Common myeloid progenitor, CD34-positive (primary cell): ENCODE measurements at regions not wholly inside any gene's neighbourhood (a gene's known extent, or its start where the extent isn't known, plus 50 kb on each side); places are given as distances from the start of the nearest gene placed in this dataset.
"Not testable (repeated sequence)": the region's sequence is repeated elsewhere in the genome, so short reads cannot be mapped to it uniquely, and the experiment has no call there.

Experiments used
- CTCF ChIA-PET: fragments of 350-600 bp; sonication (Branson Sonifier 250); formaldehyde crosslinking; loops from one replicate; lab custom pipeline; 2021; ENCODE audit warnings: antibody characterized with exemption; lab: Charles Lee
- POLR2A ChIA-PET: fragments of 350-600 bp; sonication (Branson Sonifier 250); formaldehyde crosslinking; loops from one replicate; lab custom pipeline; 2021; ENCODE audit warnings: antibody characterized with exemption; lab: Charles Lee
- DNase-seq, 3 donors: peaks; one replicate each; pipeline versions ENCODE4 v3.0.0 to v3.0.0-alpha.2; 2013
- H3K27ac ChIP-seq, 2 experiments: 1 replicate in 1 of 2; 2 replicates in 1 of 2; pipeline ENCODE4 v1.7.0; 2013; ENCODE audit warnings: inconsistent platforms in 2 of 2, low read length in 2 of 2, mild to moderate bottlenecking in 2 of 2, low read depth in 1 of 2, moderate library complexity in 1 of 2; ENCODE audit not compliant: severe bottlenecking in 2 of 2, insufficient read depth in 1 of 2, poor library complexity in 1 of 2
- H3K27me3 ChIP-seq, 5 experiments: replicated peaks in 2 of 5; 1 replicate in 3 of 5; 2 replicates in 2 of 5; pipeline versions ENCODE4 v1.6.1 to v1.7.0; 2013; ENCODE audit warnings: low read length in 4 of 5, mild to moderate bottlenecking in 2 of 5, moderate library complexity in 2 of 5, inconsistent platforms in 1 of 5; ENCODE audit not compliant: insufficient read depth in 5 of 5, control insufficient read depth in 4 of 5
- H3K36me3 ChIP-seq, 4 experiments: 1 replicate in 2 of 4; 2 replicates in 2 of 4; pipeline versions ENCODE4 v1.6.1 to v1.7.0; 2013; ENCODE audit warnings: low read length in 3 of 4, control low read depth in 1 of 4, mild to moderate bottlenecking in 1 of 4; ENCODE audit not compliant: control insufficient read depth in 4 of 4, insufficient read depth in 4 of 4
- H3K4me1 ChIP-seq, 4 experiments: 1 replicate in 3 of 4; 2 replicates in 1 of 4; pipeline versions ENCODE4 v1.6.1 to v1.7.1; 2013; ENCODE audit warnings: low read length in 3 of 4, mild to moderate bottlenecking in 3 of 4, control low read depth in 1 of 4, inconsistent platforms in 1 of 4, moderate library complexity in 1 of 4; ENCODE audit not compliant: control insufficient read depth in 4 of 4, insufficient read depth in 4 of 4; ENCODE audit errors: control extremely low read depth in 1 of 4
- H3K4me3 ChIP-seq, 7 experiments: 1 replicate in 4 of 7; 2 replicates in 3 of 7; pipeline versions ENCODE4 v1.5.1 to v1.7.0; 2013; ENCODE audit warnings: mild to moderate bottlenecking in 7 of 7, low read length in 6 of 7, moderate library complexity in 6 of 7, inconsistent platforms in 2 of 7, low read depth in 2 of 7, control low read depth in 1 of 7; ENCODE audit not compliant: insufficient read depth in 4 of 7, control insufficient read depth in 1 of 7; ENCODE audit errors: extremely low read depth in 1 of 7
- H3K9me3 ChIP-seq, 5 experiments: 1 replicate in 4 of 5; 2 replicates in 1 of 5; pipeline versions ENCODE4 v1.6.1 to v1.7.1; 2013; ENCODE audit warnings: low read length in 4 of 5, mild to moderate bottlenecking in 2 of 5, inconsistent platforms in 1 of 5, low read depth in 1 of 5, moderate library complexity in 1 of 5; ENCODE audit not compliant: control insufficient read depth in 4 of 5, insufficient read depth in 2 of 5; ENCODE audit errors: control extremely low read depth in 1 of 5
- WGBS: methylation state at CpG from one replicate; pipeline ENCODE4 v1.1.5; 2013; ENCODE audit not compliant: insufficient coverage; 5-methylcytosine and 5-hydroxymethylcytosine counted together

GRCh38 chr13:72562686-72563085 lies 164.7 kb downstream of the MZT1 start:
- H3K9me3 ChIP-seq = no peaks in the 10 kb centered on the region
- POLR2A ChIA-PET = no interaction called here
- H3K27me3 ChIP-seq = no peaks in the 10 kb centered on the region
- no peak overlapping the region for H3K4me3 ChIP-seq
- CTCF ChIA-PET = no interaction called here
- 100% methylated on average over 1 of the region's 2 CpGs for WGBS
- DNase-seq = no peak
- H3K36me3 ChIP-seq = no peaks in the 10 kb centered on the region
- H3K4me1 ChIP-seq = no peaks in the 10 kb centered on the region
- H3K27ac ChIP-seq = no peak overlapping the region

- Histone ChIP-seq H3K27ac (no peak overlapping the region), H3K9me3 (no peaks in the 10 kb centered on the region), H3K4me1 (no peaks in the 10 kb centered on the region), H3K36me3 (no peaks in the 10 kb centered on the region), H3K4me3 (no peak overlapping the region), H3K27me3 (no peaks in the 10 kb centered on the region)
- no peak for DNase-seq
- CTCF ChIA-PET = no interaction called here
- WGBS = 91% methylated on average over 2 of the region's 2 CpGs
- POLR2A ChIA-PET = no interaction called here
Observed at GRCh38 chr13:72561791-72562190, 165.6 kb downstream of the MZT1 start.

- no peak for DNase-seq
- Histone ChIP-seq H3K27ac (no peak overlapping the region), H3K9me3 (no peaks in the 10 kb centered on the region), H3K4me1 (no peaks in the 10 kb centered on the region), H3K4me3 (no peak overlapping the region), H3K27me3 (no peaks in the 10 kb centered on the region), H3K36me3 (no peaks in the 10 kb centered on the region)
- ChIA-PET CTCF (no interaction called here), POLR2A (no interaction called here)
- WGBS = no CpG with 5 or more reads among the region's 2 CpGs
Observed at GRCh38 chr13:72559716-72560115, 167.7 kb downstream of the MZT1 start.

- Histone ChIP-seq H3K4me1 (peaks cover 0 to 2% (median 0%) of the 10 kb centered on the region in 4 experiments), H3K27ac (no peak overlapping the region), H3K4me3 (no peak overlapping the region), H3K36me3 (no peaks in the 10 kb centered on the region), H3K27me3 (no peaks in the 10 kb centered on the region), H3K9me3 (peaks cover 0 to 3% (median 0%) of the 10 kb centered on the region in 5 experiments)
- WGBS = 100% methylated on average over 1 of the region's 1 CpG
- CTCF ChIA-PET = interaction anchor here (0.9 to 1.8 kb wide), 2 partner anchors 9 to 13 kb away, joined by 3 to 4 read pairs; no protein-coding TSS in a partner anchor
- POLR2A ChIA-PET = no interaction called here
- no peak for DNase-seq
Observed at GRCh38 chr13:72556945-72557344, 170.5 kb downstream of the MZT1 start.

- Histone ChIP-seq H3K9me3 (peaks cover 0 to 3% (median 0%) of the 10 kb centered on the region in 5 experiments), H3K27ac (no peak overlapping the region), H3K4me3 (no peak overlapping the region), H3K36me3 (no peaks in the 10 kb centered on the region), H3K27me3 (no peaks in the 10 kb centered on the region), H3K4me1 (peaks cover 0 to 2% (median 0%) of the 10 kb centered on the region in 4 experiments)
- ChIA-PET POLR2A (no interaction called here), CTCF (interaction anchor here (0.7 kb wide), 1 partner anchor 14 kb away, joined by 3 read pairs; no protein-coding TSS in a partner anchor)
- no peak for DNase-seq
- 100% methylated on average over 1 of the region's 3 CpGs for WGBS
Observed at GRCh38 chr13:72555601-72556000, 171.8 kb downstream of the MZT1 start.

- H3K27ac ChIP-seq = no peak overlapping the region
- H3K36me3 ChIP-seq = no peaks in the 10 kb centered on the region
- peaks cover 0 to 2% (median 0%) of the 10 kb centered on the region in 4 experiments for H3K4me1 ChIP-seq
- H3K4me3 ChIP-seq = no peak overlapping the region
- 100% methylated on average over 1 of the region's 3 CpGs for WGBS
- POLR2A ChIA-PET = interaction anchor here (0.6 kb wide), 1 partner anchor 43 kb away, joined by 4 read pairs; no protein-coding TSS in a partner anchor
- H3K9me3 ChIP-seq = peaks cover 0 to 3% (median 0%) of the 10 kb centered on the region in 5 experiments
- CTCF ChIA-PET = no interaction called here
- no peaks in the 10 kb centered on the region for H3K27me3 ChIP-seq
- DNase-seq = no peak
Observed at GRCh38 chr13:72552731-72553130, 174.7 kb downstream of the MZT1 start.

- H3K36me3 ChIP-seq, H3K4me1 ChIP-seq, CTCF ChIA-PET, POLR2A ChIA-PET, H3K9me3 ChIP-seq, H3K27ac ChIP-seq, H3K27me3 ChIP-seq, H3K4me3 ChIP-seq: not testable (repeated sequence)
- 83% methylated on average over 1 of the region's 1 CpG for WGBS
- peak in 1 of 3 donors; percentile 11 for DNase-seq
Observed at GRCh38 chr13:72545895-72546294, 181.5 kb downstream of the MZT1 start.
